ENCODE measurements at regions not wholly inside any gene's neighbourhood (a gene's known extent, or its start where the extent isn't known, plus 50 kb on each side); places are given as distances from the start of the nearest gene placed in this dataset.

DNA sequence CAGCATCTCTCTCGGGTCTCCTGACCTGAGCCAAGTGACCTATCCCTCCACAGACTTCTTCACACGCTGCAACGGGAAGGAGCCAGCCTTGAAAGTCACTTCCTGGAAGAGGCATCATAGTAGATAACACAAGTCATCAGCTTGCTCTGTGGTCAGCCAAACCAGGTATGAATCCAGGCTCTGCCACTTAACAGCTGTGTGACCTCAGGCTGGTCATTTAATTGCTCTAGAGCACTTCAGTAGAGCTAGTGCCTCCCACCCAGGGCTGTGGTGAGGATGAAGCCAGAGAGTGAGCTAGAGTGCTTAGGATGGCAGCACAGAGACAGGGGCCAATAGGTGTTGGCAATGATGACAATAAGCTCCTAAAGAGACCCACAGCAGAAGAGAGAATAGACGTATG lies 247.7 kb upstream of the ZMIZ1 start:
- TF ChIP-seq ZNF274 (IDR thresholded peaks at IDR 0.05; ENCODE audit: low read depth, low read length): no peak
- H3K4me3 ChIP-seq (ENCODE audit: low read length): no peak overlapping the region

GRCh38 chr10:78828647-78829539 lies 239.9 kb upstream of the ZMIZ1 start:
- no peak for TF ChIP-seq ZNF274 (IDR thresholded peaks at IDR 0.05; ENCODE audit: low read depth, low read length)
- no peak overlapping the region for H3K4me3 ChIP-seq (ENCODE audit: low read length)

DNA sequence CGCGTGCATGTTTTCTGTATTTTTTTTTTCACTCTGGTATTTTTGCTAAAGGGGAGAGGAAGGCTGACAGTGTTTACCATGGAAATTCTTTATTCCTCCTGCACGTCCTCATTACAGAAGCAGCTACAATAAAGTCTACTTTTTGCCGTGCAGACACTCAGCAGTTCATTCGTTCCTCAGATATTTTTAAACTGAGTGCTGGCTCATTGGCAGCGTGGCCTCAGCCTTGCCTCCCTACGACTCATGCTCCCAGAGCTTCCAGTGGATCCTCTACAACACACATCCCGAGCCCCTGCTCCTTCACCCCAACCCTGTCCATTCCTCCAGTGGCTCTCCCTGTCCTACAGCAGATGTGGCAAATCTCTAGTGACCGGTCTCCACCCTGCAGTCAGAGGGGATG lies 239.2 kb upstream of the ZMIZ1 start:
- no peak overlapping the region for H3K4me3 ChIP-seq (ENCODE audit: low read length)
- no peak for TF ChIP-seq ZNF274 (IDR thresholded peaks at IDR 0.05; ENCODE audit: low read depth, low read length)

- TF ChIP-seq ZNF274 (IDR thresholded peaks at IDR 0.05; ENCODE audit: low read depth, low read length): no peak
- no peak overlapping the region for H3K4me3 ChIP-seq (ENCODE audit: low read length)
These were observed 238.4 kb upstream of the ZMIZ1 start for GRCh38 chr10:78830062-78830975.

DNA sequence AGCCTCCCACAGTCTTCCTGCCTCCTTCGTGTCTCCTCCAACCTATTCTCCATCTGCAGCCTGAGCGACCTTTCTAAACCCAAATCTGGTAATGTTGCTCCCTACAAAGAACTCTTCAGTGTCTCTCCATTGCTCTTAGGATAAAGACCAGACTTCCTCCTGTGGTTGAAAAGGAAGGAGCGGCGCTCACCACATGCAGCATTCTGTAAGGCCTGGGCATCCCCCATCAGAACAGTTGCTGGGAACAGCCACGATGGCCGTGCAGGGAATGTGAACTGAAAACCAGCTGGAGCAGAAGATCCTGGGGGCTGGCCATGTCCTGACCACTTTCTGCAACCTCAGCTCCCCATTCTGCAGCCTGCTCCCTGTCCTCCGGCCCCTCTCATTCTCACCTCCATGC lies 237.8 kb upstream of the ZMIZ1 start:
- no peak overlapping the region for H3K4me3 ChIP-seq (ENCODE audit: low read length)
- no peak for TF ChIP-seq ZNF274 (IDR thresholded peaks at IDR 0.05; ENCODE audit: low read depth, low read length)

GRCh38 chr10:78831461-78831860 lies 237.3 kb upstream of the ZMIZ1 start:
- H3K4me3 ChIP-seq (ENCODE audit: low read length): no peak overlapping the region
- TF ChIP-seq ZNF274 (IDR thresholded peaks at IDR 0.05; ENCODE audit: low read depth, low read length): no peak

DNA sequence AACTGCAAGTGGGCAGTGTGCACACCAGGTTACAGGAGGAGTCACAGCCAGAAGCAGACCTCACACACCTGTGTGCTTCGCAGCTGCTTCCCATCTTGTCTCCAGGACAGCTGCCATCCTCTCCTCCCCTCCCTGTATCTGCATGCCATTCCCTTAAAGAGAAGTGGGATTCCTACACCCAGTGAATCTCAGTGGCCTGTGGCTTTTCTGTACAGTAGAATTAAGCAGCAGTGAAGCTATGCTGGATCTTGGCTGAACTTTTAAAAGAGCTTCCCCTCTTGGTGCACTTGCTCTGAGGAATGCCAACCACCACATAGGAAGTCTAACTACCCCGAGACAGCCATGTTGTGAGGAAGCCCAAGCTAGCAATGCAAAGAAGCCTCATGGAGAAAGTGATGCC lies 236.5 kb upstream of the ZMIZ1 start:
- no peak overlapping the region for H3K4me3 ChIP-seq (ENCODE audit: low read length)
- TF ChIP-seq ZNF274 (IDR thresholded peaks at IDR 0.05; ENCODE audit: low read depth, low read length): no peak

DNA sequence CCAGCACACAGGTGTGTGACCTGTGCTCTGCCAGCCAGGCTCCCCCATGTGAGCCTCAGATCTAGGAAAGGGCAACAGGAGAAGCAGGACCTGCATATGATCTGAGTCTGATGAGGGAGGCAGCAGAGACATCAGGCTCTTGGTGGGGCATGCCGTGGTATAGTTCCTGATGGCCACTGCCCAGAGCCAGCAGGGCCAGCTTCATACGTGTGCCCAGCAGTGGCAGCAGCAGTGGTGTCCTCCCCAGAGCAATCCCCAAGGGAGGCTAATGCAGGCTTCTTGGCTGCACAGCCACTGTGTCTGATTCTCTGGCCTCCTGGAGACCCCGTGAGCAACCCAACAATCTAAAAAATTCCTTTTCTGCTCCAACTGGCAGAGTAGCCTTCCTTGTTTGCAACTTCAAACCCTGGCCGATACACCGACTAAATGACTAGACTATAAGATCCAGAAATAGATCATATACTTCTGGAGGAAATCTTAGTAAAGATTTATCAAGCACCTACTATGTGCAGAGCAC lies 230.6 kb upstream of the ZMIZ1 start:
- H3K4me3 ChIP-seq (ENCODE audit: low read length): no peak overlapping the region

GRCh38 chr10:78843495-78843894 lies 225.3 kb upstream of the ZMIZ1 start:
- no peak for TF ChIP-seq ZNF274 (IDR thresholded peaks at IDR 0.05; ENCODE audit: low read depth, low read length)
- no peak overlapping the region for H3K4me3 ChIP-seq (ENCODE audit: low read length)

More for the DNA sequence above, 230.6 kb upstream of the ZMIZ1 start:
- no peak for TF ChIP-seq ZNF274 (IDR thresholded peaks at IDR 0.05; ENCODE audit: low read depth, low read length)

GRCh38 chr10:78844960-78845607 lies 223.7 kb upstream of the ZMIZ1 start:
- no peak overlapping the region for H3K4me3 ChIP-seq (ENCODE audit: low read length)
- no peak for TF ChIP-seq ZNF274 (IDR thresholded peaks at IDR 0.05; ENCODE audit: low read depth, low read length)

DNA sequence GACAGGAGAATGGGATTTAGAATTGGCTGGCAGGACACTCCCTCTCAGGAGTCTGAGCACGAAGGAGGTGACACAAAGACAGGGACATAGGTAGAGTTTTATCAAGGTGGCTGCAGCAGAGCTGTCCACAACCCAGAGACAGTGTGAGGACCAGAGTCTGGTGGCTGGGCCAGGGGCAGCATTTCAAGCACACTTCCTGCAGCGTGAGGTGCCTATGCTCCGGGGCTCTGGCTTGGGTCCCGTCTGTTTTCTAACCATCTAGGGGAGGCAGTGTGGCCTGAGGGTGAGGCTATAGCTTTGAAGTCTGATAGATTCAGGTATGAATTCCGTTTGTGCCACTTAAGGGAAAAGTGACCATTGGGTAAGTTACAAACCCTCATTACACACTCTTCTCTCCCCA lies 222.7 kb upstream of the ZMIZ1 start:
- no peak overlapping the region for H3K4me3 ChIP-seq (ENCODE audit: low read length)
- TF ChIP-seq ZNF274 (IDR thresholded peaks at IDR 0.05; ENCODE audit: low read depth, low read length): no peak

- H3K4me3 ChIP-seq (ENCODE audit: low read length): no peak overlapping the region
- no peak for TF ChIP-seq ZNF274 (IDR thresholded peaks at IDR 0.05; ENCODE audit: low read depth, low read length)
These were observed 222.0 kb upstream of the ZMIZ1 start for GRCh38 chr10:78846760-78847159.

- no peak overlapping the region for H3K4me3 ChIP-seq (ENCODE audit: low read length)
- no peak for TF ChIP-seq ZNF274 (IDR thresholded peaks at IDR 0.05; ENCODE audit: low read depth, low read length)
These were observed 221.3 kb upstream of the ZMIZ1 start for GRCh38 chr10:78847485-78847884.

GRCh38 chr10:78849115-78849514 lies 219.7 kb upstream of the ZMIZ1 start:
- TF ChIP-seq ZNF274 (IDR thresholded peaks at IDR 0.05; ENCODE audit: low read depth, low read length): no peak
- H3K4me3 ChIP-seq (ENCODE audit: low read length): no peak overlapping the region

Data from GM08714 (cell line).